KMS-11 (cell line): ENCODE measurements at regions not wholly inside any gene's neighbourhood (a gene's known extent, or its start where the extent isn't known, plus 50 kb on each side); places are given as distances from the start of the nearest gene placed in this dataset.

ENCODE experiments used
- H2AFZ ChIP-seq: fragments of 200-600 bp; sonication (generic); 2 replicates; pipeline ENCODE4 v1.6.1; 2016; ENCODE audit warnings: antibody characterized with exemption, mixed run types, low read depth
- H3K27ac ChIP-seq: fragments of 200-600 bp; sonication (generic); 2 replicates; pipeline ENCODE4 v1.6.1; 2016; ENCODE audit warnings: mild to moderate bottlenecking, mixed run types
- H3K27me3 ChIP-seq: fragments of 200-600 bp; sonication (generic); 2 replicates; pipeline ENCODE4 v1.6.1; 2017; ENCODE audit warnings: mild to moderate bottlenecking, low read depth, mixed run types, moderate library complexity; ENCODE audit not compliant: insufficient read depth
- H3K36me3 ChIP-seq: fragments of 200-600 bp; sonication (generic); 2 replicates; pipeline ENCODE4 v1.6.1; 2017; ENCODE audit warnings: mild to moderate bottlenecking, mixed run types; ENCODE audit not compliant: insufficient read depth
- H3K4me1 ChIP-seq: fragments of 200-600 bp; sonication (generic); 2 replicates; pipeline ENCODE4 v1.6.1; 2016; ENCODE audit warnings: mild to moderate bottlenecking, low read depth, mixed run types; ENCODE audit not compliant: poor library complexity, severe bottlenecking
- H3K4me2 ChIP-seq: fragments of 200-600 bp; sonication (generic); 2 replicates; pipeline ENCODE4 v1.7.0; 2016; ENCODE audit warnings: mild to moderate bottlenecking, mixed run types
- H3K4me3 ChIP-seq: fragments of 200-600 bp; sonication (generic); IDR thresholded peaks from 2 replicates; pipeline ENCODE4 v1.6.1; 2017; ENCODE audit warnings: low read depth, low read length, mixed read lengths; ENCODE audit not compliant: insufficient read depth
- H3K79me2 ChIP-seq: fragments of 200-600 bp; sonication (generic); 2 replicates; pipeline ENCODE4 v1.6.1; 2016; ENCODE audit warnings: low read depth, mixed run types; ENCODE audit not compliant: insufficient read depth
- H3K9ac ChIP-seq: fragments of 200-600 bp; sonication (generic); 2 replicates; pipeline ENCODE4 v1.6.1; 2016; ENCODE audit warnings: mild to moderate bottlenecking, mixed run types
- H4K20me1 ChIP-seq: fragments of 200-600 bp; sonication (generic); 2 replicates; pipeline ENCODE4 v1.6.1; 2016; ENCODE audit warnings: mild to moderate bottlenecking, mixed run types; ENCODE audit not compliant: insufficient read depth
- CTCF ChIP-seq: fragments of 200-600 bp; sonication (generic); conservative IDR thresholded peaks from 2 replicates; pipeline ENCODE4 v1.6.1; 2017; ENCODE audit warnings: low read depth, mild to moderate bottlenecking, antibody characterized with exemption, low read length, moderate library complexity, mixed read lengths

GRCh38 chr18:73893880-73894279 is 253.8 kb downstream of the FBXO15 start:
- H3K27me3 ChIP-seq: no peaks in the 10 kb centered on the region
- H3K9ac ChIP-seq: no peak overlapping the region
- H2AFZ ChIP-seq: no peak overlapping the region
- H4K20me1 ChIP-seq: no peaks in the 10 kb centered on the region
- H3K4me3 ChIP-seq: no peak overlapping the region
- no peak overlapping the region for H3K27ac ChIP-seq
- H3K79me2 ChIP-seq: no peaks in the 10 kb centered on the region
- H3K4me1 ChIP-seq: peaks cover 9% of the 10 kb centered on the region
- TF ChIP-seq CTCF: no peak
- no peak overlapping the region for H3K4me2 ChIP-seq
- H3K36me3 ChIP-seq: no peaks in the 10 kb centered on the region

DNA sequence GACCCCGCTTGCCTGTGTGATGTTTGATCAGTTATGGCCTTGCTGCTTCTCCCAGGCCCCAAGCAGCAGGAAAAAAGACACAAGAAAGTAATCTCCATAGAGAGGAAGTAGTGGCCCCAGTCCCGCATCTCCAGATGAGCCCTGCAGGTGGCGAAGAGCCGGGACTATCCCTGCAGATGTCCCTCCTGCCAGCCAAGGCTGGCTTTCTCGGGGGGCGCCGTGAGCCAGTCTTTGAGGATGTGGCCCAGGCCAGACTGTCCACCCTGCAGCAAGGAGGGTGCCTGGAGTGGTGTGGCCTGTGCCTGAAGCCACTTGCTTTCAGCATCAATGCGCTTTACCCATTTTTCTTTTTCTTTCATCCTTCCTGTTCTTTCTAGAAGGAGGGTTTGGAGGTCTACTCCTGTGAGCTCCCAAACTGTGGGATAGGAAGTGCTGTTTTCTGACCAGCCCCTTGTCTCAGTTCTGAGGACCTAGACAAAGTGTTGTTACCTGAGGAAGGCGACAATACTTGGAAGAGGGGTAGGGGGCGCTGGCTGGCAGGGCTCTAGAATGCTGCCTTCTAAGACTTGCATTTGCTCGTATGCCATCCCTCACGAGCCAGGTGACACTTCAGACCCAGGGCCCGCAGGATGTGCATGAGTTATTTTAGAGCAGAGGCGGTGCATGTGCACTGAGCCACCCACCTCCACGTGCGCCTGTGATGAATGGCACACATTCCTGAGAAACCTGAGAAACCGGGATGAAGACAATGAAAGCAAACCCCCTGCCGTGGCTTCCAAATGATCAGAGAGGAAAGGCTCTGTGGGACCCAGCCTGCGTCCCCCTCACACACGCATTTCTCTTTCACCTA is 255.8 kb downstream of the FBXO15 start:
- H3K79me2 ChIP-seq: no peaks in the 10 kb centered on the region
- peaks cover 13% of the 10 kb centered on the region for H3K4me1 ChIP-seq
- no peak overlapping the region for H2AFZ ChIP-seq
- no peak overlapping the region for H3K9ac ChIP-seq
- H3K4me2 ChIP-seq: no peak overlapping the region
- 0 out of 2 replicates have a peak, but pooled peaks have one; percentile 31 for TF ChIP-seq CTCF
- no peaks in the 10 kb centered on the region for H4K20me1 ChIP-seq
- no peaks in the 10 kb centered on the region for H3K36me3 ChIP-seq
- no peak overlapping the region for H3K4me3 ChIP-seq
- H3K27ac ChIP-seq: no peak overlapping the region
- no peaks in the 10 kb centered on the region for H3K27me3 ChIP-seq

GRCh38 chr18:73888565-73888964 is 259.1 kb downstream of the FBXO15 start:
- Histone ChIP-seq H3K27ac (no peak overlapping the region), H3K9ac (no peak overlapping the region), H3K4me3 (no peak overlapping the region), H3K4me2 (peak overlapping the region; percentile 19; the same call in 1 of the 2 replicates), H3K27me3 (no peaks in the 10 kb centered on the region), H3K36me3 (no peaks in the 10 kb centered on the region), H3K79me2 (no peaks in the 10 kb centered on the region), H2AFZ (no peak overlapping the region), H4K20me1 (no peaks in the 10 kb centered on the region), H3K4me1 (peaks cover 13% of the 10 kb centered on the region)
- no peak for TF ChIP-seq CTCF

- Histone ChIP-seq H3K79me2 (no peaks in the 10 kb centered on the region), H3K4me1 (peaks cover 13% of the 10 kb centered on the region)
- no peak for TF ChIP-seq CTCF
Observed at GRCh38 chr18:73887801-73888200, 259.8 kb downstream of the FBXO15 start.

More at GRCh38 chr18:73887801-73888200, 259.8 kb downstream of the FBXO15 start:
- Histone ChIP-seq H3K9ac (no peak overlapping the region), H3K27me3 (no peaks in the 10 kb centered on the region), H3K36me3 (no peaks in the 10 kb centered on the region), H4K20me1 (no peaks in the 10 kb centered on the region), H3K27ac (no peak overlapping the region), H2AFZ (no peak overlapping the region), H3K4me3 (no peak overlapping the region), H3K4me2 (no peak overlapping the region)
